Panc1 (cell line): ENCODE measurements at regions not wholly inside any gene's neighbourhood (a gene's known extent, or its start where the extent isn't known, plus 50 kb on each side); places are given as distances from the start of the nearest gene placed in this dataset.

Experiments used
- ATAC-seq: fragments of 200-7000 bp; cut with Tn5 transposase; 2 replicates; pipeline ENCODE4 v1.9.1; 2020; ENCODE audit warnings: mild to moderate bottlenecking, moderate library complexity
- BruUV-seq: library from RNA; stranded (reverse); fragments of 400-500 nt; replicated peaks from 2 replicates; lab custom pipeline; 2021; lab: Mats Ljungman, UMichigan
- CTCF ChIA-PET: fragments of 300-600 bp; sonication (Branson Sonifier 250); formaldehyde crosslinking; loops from one replicate; lab custom pipeline; 2022; ENCODE audit warnings: antibody characterized with exemption; lab: Charles Lee
- POLR2A ChIA-PET: fragments of 300-600 bp; sonication (Branson Sonifier 250); formaldehyde crosslinking; loops from one replicate; lab custom pipeline; 2022; ENCODE audit warnings: antibody characterized with exemption; lab: Charles Lee
- DNase-seq: peaks from one replicate; pipeline ENCODE4 v3.0.0-alpha.2; 2010; ENCODE audit warnings: low read depth, low spot score
- H3K27ac ChIP-seq: 2 replicates; pipeline ENCODE4 v1.5.1; 2011; ENCODE audit warnings: mild to moderate bottlenecking, low read length, inconsistent platforms
- H3K27me3 ChIP-seq: fragments of 200-500 bp; sonication (Bioruptor generic); 2 replicates; pipeline ENCODE4 v1.6.0; 2014; ENCODE audit warnings: low read length, inconsistent platforms; ENCODE audit not compliant: control insufficient read depth, insufficient read depth
- H3K36me3 ChIP-seq: fragments of 200-500 bp; sonication (Bioruptor generic); 2 replicates; pipeline ENCODE4 v1.5.1; 2014; ENCODE audit warnings: inconsistent platforms, mild to moderate bottlenecking, low read length, moderate library complexity; ENCODE audit not compliant: control insufficient read depth, insufficient read depth
- H3K4me1 ChIP-seq: 2 replicates; pipeline ENCODE4 v1.5.1; 2011; ENCODE audit warnings: inconsistent platforms, mild to moderate bottlenecking, low read length, moderate library complexity; ENCODE audit not compliant: control insufficient read depth, insufficient read depth
- H3K4me3 ChIP-seq, 2 experiments: 2 replicates each; pipeline ENCODE4 v1.5.1; 2011 to 2012; ENCODE audit warnings: low read depth in 2 of 2, low read length in 2 of 2, mild to moderate bottlenecking in 2 of 2, inconsistent platforms in 1 of 2, moderate library complexity in 1 of 2
- H3K9me3 ChIP-seq: fragments of 200-500 bp; sonication (Bioruptor generic); 2 replicates; pipeline ENCODE4 v1.5.1; 2014; ENCODE audit warnings: low read depth, mild to moderate bottlenecking, inconsistent platforms, low read length, moderate library complexity; ENCODE audit not compliant: control insufficient read depth, insufficient read depth
- CTCF ChIP-seq: fragments of 450-650 bp; IDR thresholded peaks from 2 replicates; pipeline ENCODE4 v1.5.1; 2017; ENCODE audit warnings: mild to moderate bottlenecking
- POLR2AphosphoS5 ChIP-seq: IDR thresholded peaks from 2 replicates; pipeline ENCODE4 v1.6.1; 2012; ENCODE audit warnings: mild to moderate bottlenecking, low read depth, low read length, moderate library complexity
- REST ChIP-seq, 2 experiments: IDR thresholded peaks; 2 replicates each; pipeline ENCODE4 v1.6.1; 2011 to 2012; ENCODE audit warnings: low read depth in 2 of 2, control low read depth in 1 of 2, low read length in 1 of 2, mild to moderate bottlenecking in 1 of 2, moderate library complexity in 1 of 2; ENCODE audit not compliant: insufficient read depth in 1 of 2
- SIN3A ChIP-seq: IDR thresholded peaks from 2 replicates; pipeline ENCODE4 v1.6.1; 2012; ENCODE audit warnings: low read depth, mild to moderate bottlenecking, low read length, moderate library complexity, borderline replicate concordance; ENCODE audit not compliant: insufficient read depth
- TCF7L2 ChIP-seq: IDR thresholded peaks from 2 replicates; pipeline ENCODE4 v1.6.1; 2011; ENCODE audit warnings: mild to moderate bottlenecking, low read depth, low read length, inconsistent platforms
- in situ Hi-C: cut with HindIII; loops from 2 replicates; pipeline ENCODE4 v1.10.0; 2016; ENCODE audit warnings: low sequenced_read_pairs, low pct_unique_long_range_greater_than_20kb
- intact Hi-C: fragments of 100-400 bp; cut with micrococcal nuclease; formaldehyde crosslinking; loops from one replicate; pipeline ENCODE4 v1.10.0; 2022; ENCODE audit not compliant: unreplicated experiment

GRCh38 chr13:60873116-60873515 is 476.1 kb downstream of the TDRD3 start:
- intact Hi-C loops (no loop called here), in situ Hi-C loops (no loop called here)
- no peak for ATAC-seq
- TF ChIP-seq REST (IDR thresholded peaks at IDR 0.05; ENCODE audit: insufficient read depth in 1 of 2, low read depth in 2 of 2, low read length in 1 of 2): no peak
- no peak for TF ChIP-seq TCF7L2
- TF ChIP-seq CTCF: no peak
- TF ChIP-seq POLR2AphosphoS5: no peak
- TF ChIP-seq SIN3A: no peak
- no peaks in the 10 kb centered on the region for H3K36me3 ChIP-seq
- no peak overlapping the region for H3K27ac ChIP-seq
- no peaks in the 10 kb centered on the region for H3K9me3 ChIP-seq
- H3K27me3 ChIP-seq: no peaks in the 10 kb centered on the region
- ChIA-PET CTCF (no interaction called here), POLR2A (no interaction called here)
- no peak for DNase-seq
- H3K4me1 ChIP-seq: no peaks in the 10 kb centered on the region
- BruUV-seq: no TSS peak
- H3K4me3 ChIP-seq: no peak overlapping the region

- TF ChIP-seq SIN3A (no peak), REST (IDR thresholded peaks at IDR 0.05; ENCODE audit: insufficient read depth in 1 of 2, low read depth in 2 of 2, low read length in 1 of 2) (no peak), TCF7L2 (no peak), CTCF (no peak), POLR2AphosphoS5 (no peak)
- intact Hi-C loops (no loop called here), in situ Hi-C loops (no loop called here)
- ATAC-seq (no peak), DNase-seq (no peak)
- H3K9me3 ChIP-seq: no peaks in the 10 kb centered on the region
- H3K27ac ChIP-seq: no peak overlapping the region
- H3K4me1 ChIP-seq: no peaks in the 10 kb centered on the region
- H3K27me3 ChIP-seq: no peaks in the 10 kb centered on the region
- H3K36me3 ChIP-seq: no peaks in the 10 kb centered on the region
- no peak overlapping the region for H3K4me3 ChIP-seq
- no TSS peak for BruUV-seq
- CTCF ChIA-PET: no interaction called here
- POLR2A ChIA-PET: no interaction called here
Measured at GRCh38 chr13:60869941-60870613, 473.1 kb downstream of the TDRD3 start.
